LNCAP (cell line): ENCODE measurements at regions not wholly inside any gene's neighbourhood (a gene's known extent, or its start where the extent isn't known, plus 50 kb on each side); places are given as distances from the start of the nearest gene placed in this dataset.

ENCODE experiments used
- TF ChIP-seq, protein P1 (sequence below): fragments of 450-650 bp; IDR thresholded peaks from 2 replicates; pipeline ENCODE4 v1.5.1; 2017; ENCODE audit warnings: mild to moderate bottlenecking

DNA sequence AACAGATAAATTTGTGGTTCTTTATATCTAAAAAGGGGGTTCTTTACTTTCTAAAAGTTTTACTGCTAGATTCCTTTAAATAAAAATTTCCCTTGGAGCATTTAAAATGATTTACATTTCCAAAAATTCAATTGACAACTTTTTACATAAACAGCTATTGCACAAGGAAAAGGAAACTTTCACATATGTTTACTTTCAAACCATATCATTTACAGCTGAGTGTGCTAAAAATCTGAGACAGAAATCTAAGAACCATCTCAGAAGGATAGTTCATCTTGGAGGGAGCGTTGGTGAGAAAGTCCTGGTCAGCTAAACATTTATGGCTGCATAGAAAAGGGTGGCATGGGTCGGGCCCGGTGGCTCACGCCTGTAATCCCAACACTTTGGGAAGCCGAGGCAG lies 235.4 kb downstream of the DTWD2 start:
- TF ChIP-seq, protein P1, sequence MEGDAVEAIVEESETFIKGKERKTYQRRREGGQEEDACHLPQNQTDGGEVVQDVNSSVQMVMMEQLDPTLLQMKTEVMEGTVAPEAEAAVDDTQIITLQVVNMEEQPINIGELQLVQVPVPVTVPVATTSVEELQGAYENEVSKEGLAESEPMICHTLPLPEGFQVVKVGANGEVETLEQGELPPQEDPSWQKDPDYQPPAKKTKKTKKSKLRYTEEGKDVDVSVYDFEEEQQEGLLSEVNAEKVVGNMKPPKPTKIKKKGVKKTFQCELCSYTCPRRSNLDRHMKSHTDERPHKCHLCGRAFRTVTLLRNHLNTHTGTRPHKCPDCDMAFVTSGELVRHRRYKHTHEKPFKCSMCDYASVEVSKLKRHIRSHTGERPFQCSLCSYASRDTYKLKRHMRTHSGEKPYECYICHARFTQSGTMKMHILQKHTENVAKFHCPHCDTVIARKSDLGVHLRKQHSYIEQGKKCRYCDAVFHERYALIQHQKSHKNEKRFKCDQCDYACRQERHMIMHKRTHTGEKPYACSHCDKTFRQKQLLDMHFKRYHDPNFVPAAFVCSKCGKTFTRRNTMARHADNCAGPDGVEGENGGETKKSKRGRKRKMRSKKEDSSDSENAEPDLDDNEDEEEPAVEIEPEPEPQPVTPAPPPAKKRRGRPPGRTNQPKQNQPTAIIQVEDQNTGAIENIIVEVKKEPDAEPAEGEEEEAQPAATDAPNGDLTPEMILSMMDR, result no peak

DNA sequence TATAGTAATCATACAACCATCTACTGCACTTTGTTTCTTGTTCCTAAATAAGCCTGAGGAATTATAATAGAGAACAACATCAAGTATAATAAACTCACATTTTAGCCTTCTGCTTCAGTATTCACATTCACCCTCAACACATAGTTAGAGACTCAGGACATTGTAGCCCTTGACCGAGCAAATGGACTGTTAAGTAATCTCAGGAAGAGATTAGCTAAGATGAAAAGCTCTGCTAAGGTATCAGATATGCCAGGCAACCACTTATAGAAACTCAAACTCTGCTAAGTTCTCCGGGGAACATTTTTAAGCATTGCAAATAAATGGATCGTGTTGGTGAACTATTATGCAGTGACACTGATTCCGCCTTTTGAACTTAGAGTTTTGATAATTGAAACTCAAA lies 252.0 kb downstream of the DTWD2 start:
- TF ChIP-seq, protein P1, result no peak

DNA sequence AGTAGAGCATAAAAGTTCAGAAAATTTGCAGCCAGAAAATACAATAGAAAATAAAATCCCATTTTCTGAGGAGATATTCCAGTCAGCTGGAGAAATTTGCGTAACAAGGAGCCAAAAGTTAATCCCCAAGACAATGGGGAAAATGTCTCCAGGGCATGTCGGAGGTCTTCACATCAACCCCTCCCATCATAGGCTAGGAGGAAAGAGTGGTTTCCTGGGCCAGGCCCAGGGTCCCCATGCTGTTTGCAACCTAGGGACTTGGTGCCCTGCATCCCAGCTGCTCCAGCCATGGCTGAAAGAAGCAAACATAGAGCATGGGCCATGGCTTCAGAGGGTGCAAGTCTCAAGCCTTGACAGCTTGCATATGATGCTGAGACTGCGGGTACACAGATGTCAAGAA lies 255.0 kb downstream of the DTWD2 start:
- TF ChIP-seq, protein P1, result no peak

DNA sequence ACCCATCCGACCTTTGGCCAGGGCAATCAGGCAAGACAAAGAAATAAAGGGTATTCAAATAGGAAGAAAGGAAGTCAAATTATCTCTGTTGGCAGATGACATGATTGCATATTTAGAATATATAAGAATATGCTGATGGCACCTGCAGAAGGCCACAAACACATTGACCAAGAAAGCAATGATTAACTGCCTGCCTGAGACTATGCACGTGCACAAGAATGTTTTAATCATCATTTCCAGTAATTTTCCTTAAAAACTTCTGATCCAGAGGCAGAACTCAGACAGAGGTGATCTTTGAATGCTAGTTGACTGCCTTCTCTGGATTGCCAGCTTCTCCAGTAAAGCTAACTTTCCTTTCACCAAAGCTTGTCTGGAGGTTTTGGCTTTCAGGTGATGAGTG lies 260.2 kb downstream of the DTWD2 start:
- TF ChIP-seq, protein P1, result no peak

DNA sequence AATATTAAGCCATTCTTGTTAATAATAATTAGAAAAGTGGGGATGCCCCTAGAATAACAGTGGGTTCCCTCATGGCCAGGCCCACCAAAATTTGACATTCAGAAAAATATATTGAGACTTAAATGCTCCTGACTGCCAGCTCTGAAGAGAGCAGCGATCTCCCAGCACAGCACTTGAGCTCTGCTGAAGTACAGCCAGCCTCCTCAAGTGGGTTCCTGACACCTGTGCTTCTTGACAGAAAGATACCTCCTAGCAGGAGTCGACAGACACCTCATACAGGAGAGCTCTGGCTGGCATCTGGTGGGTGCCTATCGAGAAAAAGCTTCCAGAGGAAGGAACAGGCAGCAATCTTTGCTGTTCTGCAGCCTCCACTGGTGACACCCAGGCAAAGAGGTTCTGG lies 261.5 kb downstream of the DTWD2 start:
- TF ChIP-seq, protein P1, result no peak

DNA sequence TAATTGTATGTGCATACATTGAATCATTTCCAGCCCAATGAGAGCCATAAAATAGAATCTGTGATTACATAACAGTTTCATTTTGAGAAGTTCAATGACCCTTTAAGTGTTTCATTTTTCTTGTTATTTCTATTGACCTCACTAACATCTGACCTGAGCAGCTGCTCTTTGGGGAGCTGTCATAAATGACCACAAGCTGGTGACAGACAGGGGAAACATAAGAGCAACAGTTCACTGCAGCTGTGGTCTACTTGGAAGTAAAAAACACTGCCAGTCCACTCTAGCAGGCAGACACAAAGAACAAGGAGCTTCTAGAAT lies 265.4 kb downstream of the DTWD2 start:
- TF ChIP-seq, protein P1, result no peak

DNA sequence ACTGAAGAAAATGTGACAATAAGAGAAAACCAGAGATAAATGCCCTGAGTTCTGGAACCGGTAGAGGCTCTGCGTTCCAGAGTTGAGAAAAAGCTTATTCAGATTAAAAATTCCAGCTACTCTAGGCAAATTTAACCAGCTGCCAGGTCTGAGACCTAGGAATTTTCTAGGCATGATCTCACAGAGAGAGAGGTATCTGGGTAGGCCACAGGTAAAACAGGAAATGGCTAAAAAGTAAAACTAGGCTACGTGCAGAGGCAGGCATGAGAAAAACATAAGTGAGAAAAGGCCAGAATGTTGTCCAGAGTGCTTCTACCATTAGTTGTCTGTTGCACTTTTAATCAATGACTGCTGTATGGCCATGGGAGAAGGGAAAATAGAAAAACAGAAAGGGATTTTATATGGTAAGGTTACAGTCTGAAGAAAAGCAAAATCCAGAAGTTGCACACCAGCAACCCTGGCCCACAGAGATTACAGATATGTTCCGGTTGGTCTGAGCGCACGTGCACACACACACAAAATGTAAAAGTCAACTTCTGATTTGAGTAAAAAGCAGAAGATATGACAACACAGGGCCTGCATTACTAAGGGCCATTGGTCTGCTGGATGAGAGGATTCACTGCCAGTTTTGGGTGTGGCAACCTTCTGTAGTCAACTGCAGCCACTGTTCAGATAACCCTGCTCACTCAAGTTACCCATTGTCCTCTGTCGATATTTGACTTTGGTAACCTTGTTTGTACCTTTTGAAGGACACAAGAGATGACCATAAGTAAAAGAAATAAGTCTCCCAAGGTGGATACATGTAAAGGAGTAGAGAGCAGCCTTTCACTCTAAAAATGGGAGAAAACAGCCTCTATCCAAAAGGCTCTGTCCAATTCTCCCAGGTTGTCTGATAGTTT lies 266.0 kb downstream of the DTWD2 start:
- TF ChIP-seq, protein P1, result no peak

DNA sequence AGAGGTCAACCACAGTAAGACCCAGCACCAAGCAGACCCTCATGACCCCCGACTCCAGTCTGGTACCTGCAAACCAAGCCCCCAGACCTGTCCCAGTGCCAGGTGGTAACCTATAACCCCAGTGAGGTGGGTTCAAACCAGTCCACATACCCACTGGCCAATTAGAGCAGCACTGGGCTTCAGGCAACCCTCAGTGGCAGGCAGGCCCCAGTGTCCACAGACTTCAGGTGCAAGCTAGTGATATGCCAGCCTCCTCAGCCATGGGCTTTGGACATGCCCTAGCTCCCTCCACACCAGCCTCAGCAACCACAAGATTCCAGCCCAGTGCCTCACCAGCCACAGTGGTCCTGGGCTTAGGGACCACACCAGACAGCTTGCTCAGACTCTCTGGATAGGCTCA lies 276.6 kb downstream of the DTWD2 start:
- TF ChIP-seq, protein P1, result no peak
